Testis (tissue), 2 donors: ENCODE measurements at regions not wholly inside any gene's neighbourhood (a gene's known extent, or its start where the extent isn't known, plus 50 kb on each side); places are given as distances from the start of the nearest gene placed in this dataset.

Source experiments
- POLR2A ChIP-seq: fragments of 450-650 bp; IDR thresholded peaks from one replicate; pipeline ENCODE4 v1.6.1; 2017; ENCODE audit warnings: antibody characterized with exemption, mild to moderate bottlenecking, moderate library complexity
- TF ChIP-seq, protein P1 (sequence below), 3 experiments: fragments of 450-650 bp in 2 of 3; fragments of 200-600 bp in 1 of 3; sonication (generic) in 1 of 3; IDR thresholded peaks; one replicate each; pipeline ENCODE4 v1.5.1; 2016 to 2019; ENCODE audit warnings: antibody characterized with exemption in 3 of 3, mild to moderate bottlenecking in 2 of 3, moderate library complexity in 1 of 3

DNA sequence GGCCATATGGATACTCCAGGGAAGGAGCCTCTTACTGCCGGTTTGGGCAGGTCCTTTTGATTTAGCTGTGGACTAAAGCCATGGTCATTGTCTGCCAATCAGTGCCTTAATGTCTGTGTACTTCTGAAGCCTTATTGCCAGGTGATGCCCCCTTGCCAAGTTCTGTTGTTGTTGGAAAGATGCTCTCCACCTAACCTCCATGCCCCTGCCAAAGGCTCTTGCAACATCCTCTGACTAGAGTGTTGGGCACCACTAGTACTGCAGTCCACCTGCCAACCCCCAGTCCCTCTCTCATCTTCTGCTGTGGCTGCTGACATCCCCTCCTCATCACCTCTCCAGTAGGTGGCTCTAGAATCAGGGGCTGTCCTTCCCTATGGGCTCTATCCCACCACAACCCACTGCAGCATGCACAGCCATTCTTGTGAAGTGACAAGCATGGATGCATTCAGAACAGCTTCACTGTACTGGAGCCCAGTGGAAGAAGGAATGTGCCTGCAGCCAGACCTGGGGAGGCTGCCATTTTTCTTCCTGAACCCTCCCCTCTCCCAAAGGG lies 375.3 kb upstream of the CDH5 start:
- TF ChIP-seq, protein P1, sequence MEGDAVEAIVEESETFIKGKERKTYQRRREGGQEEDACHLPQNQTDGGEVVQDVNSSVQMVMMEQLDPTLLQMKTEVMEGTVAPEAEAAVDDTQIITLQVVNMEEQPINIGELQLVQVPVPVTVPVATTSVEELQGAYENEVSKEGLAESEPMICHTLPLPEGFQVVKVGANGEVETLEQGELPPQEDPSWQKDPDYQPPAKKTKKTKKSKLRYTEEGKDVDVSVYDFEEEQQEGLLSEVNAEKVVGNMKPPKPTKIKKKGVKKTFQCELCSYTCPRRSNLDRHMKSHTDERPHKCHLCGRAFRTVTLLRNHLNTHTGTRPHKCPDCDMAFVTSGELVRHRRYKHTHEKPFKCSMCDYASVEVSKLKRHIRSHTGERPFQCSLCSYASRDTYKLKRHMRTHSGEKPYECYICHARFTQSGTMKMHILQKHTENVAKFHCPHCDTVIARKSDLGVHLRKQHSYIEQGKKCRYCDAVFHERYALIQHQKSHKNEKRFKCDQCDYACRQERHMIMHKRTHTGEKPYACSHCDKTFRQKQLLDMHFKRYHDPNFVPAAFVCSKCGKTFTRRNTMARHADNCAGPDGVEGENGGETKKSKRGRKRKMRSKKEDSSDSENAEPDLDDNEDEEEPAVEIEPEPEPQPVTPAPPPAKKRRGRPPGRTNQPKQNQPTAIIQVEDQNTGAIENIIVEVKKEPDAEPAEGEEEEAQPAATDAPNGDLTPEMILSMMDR (IDR thresholded peaks at IDR 0.05), result no peak
- TF ChIP-seq POLR2A, result no peak
